H1 (cell line): ENCODE measurements at regions not wholly inside any gene's neighbourhood (a gene's known extent, or its start where the extent isn't known, plus 50 kb on each side); places are given as distances from the start of the nearest gene placed in this dataset.

ENCODE experiments used
- RAD21 ChIP-seq, 2 experiments: IDR thresholded peaks in 1 of 2; conservative IDR thresholded peaks in 1 of 2; 2 replicates each; pipeline ENCODE4 v1.6.1; 2011; ENCODE audit warnings: low read depth in 2 of 2, low read length in 2 of 2, improper control_type of control experiment in 1 of 2, inconsistent platforms in 1 of 2, mild to moderate bottlenecking in 1 of 2, moderate library complexity in 1 of 2
- TBP ChIP-seq: IDR thresholded peaks from 2 replicates; pipeline ENCODE4 v1.6.1; 2011; ENCODE audit warnings: low read depth, low read length, improper control_type of control experiment
- TF ChIP-seq, protein P1 (sequence below): fragments of 300-600 bp; sonication (generic); IDR thresholded peaks from 2 replicates; pipeline ENCODE4 v1.7.1; 2012; ENCODE audit warnings: low read length, moderate library complexity, mild to moderate bottlenecking, inconsistent platforms; ENCODE audit not compliant: insufficient replicate concordance

DNA sequence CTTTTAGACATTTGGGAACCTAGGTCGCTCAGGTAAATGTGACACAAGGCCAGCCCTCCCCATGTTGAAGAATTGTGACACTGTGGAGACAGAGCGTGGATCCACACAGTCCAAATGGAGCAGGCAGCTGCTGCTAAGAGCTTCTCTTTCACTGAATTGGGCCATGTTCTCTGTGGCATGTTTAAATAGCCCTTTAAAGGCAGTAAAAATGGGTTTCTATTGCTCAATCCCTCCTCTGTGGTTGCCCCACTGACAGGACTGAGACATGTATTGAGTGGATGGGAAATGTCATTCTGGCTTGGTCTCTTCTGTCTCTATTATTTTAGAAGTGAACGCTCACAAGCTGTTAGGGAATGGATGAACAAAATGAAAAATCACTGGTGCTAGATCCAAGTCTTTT, 84.0 kb upstream of the PRICKLE1 start (continued):
- TF ChIP-seq, protein P1, sequence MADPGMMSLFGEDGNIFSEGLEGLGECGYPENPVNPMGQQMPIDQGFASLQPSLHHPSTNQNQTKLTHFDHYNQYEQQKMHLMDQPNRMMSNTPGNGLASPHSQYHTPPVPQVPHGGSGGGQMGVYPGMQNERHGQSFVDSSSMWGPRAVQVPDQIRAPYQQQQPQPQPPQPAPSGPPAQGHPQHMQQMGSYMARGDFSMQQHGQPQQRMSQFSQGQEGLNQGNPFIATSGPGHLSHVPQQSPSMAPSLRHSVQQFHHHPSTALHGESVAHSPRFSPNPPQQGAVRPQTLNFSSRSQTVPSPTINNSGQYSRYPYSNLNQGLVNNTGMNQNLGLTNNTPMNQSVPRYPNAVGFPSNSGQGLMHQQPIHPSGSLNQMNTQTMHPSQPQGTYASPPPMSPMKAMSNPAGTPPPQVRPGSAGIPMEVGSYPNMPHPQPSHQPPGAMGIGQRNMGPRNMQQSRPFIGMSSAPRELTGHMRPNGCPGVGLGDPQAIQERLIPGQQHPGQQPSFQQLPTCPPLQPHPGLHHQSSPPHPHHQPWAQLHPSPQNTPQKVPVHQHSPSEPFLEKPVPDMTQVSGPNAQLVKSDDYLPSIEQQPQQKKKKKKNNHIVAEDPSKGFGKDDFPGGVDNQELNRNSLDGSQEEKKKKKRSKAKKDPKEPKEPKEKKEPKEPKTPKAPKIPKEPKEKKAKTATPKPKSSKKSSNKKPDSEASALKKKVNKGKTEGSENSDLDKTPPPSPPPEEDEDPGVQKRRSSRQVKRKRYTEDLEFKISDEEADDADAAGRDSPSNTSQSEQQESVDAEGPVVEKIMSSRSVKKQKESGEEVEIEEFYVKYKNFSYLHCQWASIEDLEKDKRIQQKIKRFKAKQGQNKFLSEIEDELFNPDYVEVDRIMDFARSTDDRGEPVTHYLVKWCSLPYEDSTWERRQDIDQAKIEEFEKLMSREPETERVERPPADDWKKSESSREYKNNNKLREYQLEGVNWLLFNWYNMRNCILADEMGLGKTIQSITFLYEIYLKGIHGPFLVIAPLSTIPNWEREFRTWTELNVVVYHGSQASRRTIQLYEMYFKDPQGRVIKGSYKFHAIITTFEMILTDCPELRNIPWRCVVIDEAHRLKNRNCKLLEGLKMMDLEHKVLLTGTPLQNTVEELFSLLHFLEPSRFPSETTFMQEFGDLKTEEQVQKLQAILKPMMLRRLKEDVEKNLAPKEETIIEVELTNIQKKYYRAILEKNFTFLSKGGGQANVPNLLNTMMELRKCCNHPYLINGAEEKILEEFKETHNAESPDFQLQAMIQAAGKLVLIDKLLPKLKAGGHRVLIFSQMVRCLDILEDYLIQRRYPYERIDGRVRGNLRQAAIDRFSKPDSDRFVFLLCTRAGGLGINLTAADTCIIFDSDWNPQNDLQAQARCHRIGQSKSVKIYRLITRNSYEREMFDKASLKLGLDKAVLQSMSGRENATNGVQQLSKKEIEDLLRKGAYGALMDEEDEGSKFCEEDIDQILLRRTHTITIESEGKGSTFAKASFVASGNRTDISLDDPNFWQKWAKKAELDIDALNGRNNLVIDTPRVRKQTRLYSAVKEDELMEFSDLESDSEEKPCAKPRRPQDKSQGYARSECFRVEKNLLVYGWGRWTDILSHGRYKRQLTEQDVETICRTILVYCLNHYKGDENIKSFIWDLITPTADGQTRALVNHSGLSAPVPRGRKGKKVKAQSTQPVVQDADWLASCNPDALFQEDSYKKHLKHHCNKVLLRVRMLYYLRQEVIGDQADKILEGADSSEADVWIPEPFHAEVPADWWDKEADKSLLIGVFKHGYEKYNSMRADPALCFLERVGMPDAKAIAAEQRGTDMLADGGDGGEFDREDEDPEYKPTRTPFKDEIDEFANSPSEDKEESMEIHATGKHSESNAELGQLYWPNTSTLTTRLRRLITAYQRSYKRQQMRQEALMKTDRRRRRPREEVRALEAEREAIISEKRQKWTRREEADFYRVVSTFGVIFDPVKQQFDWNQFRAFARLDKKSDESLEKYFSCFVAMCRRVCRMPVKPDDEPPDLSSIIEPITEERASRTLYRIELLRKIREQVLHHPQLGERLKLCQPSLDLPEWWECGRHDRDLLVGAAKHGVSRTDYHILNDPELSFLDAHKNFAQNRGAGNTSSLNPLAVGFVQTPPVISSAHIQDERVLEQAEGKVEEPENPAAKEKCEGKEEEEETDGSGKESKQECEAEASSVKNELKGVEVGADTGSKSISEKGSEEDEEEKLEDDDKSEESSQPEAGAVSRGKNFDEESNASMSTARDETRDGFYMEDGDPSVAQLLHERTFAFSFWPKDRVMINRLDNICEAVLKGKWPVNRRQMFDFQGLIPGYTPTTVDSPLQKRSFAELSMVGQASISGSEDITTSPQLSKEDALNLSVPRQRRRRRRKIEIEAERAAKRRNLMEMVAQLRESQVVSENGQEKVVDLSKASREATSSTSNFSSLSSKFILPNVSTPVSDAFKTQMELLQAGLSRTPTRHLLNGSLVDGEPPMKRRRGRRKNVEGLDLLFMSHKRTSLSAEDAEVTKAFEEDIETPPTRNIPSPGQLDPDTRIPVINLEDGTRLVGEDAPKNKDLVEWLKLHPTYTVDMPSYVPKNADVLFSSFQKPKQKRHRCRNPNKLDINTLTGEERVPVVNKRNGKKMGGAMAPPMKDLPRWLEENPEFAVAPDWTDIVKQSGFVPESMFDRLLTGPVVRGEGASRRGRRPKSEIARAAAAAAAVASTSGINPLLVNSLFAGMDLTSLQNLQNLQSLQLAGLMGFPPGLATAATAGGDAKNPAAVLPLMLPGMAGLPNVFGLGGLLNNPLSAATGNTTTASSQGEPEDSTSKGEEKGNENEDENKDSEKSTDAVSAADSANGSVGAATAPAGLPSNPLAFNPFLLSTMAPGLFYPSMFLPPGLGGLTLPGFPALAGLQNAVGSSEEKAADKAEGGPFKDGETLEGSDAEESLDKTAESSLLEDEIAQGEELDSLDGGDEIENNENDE: no peak
- no peak for TF ChIP-seq TBP
- no peak for TF ChIP-seq RAD21 (IDR thresholded peaks at IDR 0.05 in 1 of 2, conservative IDR thresholded peaks at IDR 0.05 in 1 of 2; ENCODE audit: low read depth in 2 of 2, low read length in 2 of 2)
